ENCODE measurements at regions not wholly inside any gene's neighbourhood (a gene's known extent, or its start where the extent isn't known, plus 50 kb on each side); places are given as distances from the start of the nearest gene placed in this dataset.
A peak's percentile ranks its signal among the peaks of the same experiment; 100 is the strongest.

DNA sequence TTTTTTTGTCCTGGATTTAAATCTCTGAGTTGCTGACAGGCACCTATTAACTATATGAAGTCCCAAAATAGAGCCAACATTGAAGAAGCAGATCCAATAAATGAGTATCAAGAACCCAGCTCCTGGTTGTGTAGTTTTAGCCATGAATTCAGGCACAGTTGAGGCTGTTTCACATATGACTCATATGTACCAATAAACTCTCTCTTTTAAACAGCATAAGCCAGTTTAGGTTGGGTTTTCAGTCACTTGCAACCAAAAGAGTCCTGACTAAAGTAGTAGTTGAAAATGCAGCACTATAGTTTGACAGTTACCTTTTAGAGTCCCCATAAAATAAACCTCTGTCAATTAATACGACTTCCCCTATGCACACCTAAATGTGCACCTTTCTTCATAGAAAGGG, 389.9 kb downstream of the RPS29 start:
- peaks cover 0 to 1% (median 0%) of the 10 kb centered on the region in 3 donors for H3K9me3 Mint-ChIP-seq
- peaks cover 0 to 12% (median 4%) of the 10 kb centered on the region in 3 donors for H3K4me1 Mint-ChIP-seq
- no peak overlapping the region for H3K4me3 Mint-ChIP-seq
- H3K27ac Mint-ChIP-seq: no peak overlapping the region
- no peaks in the 10 kb centered on the region for H3K27me3 Mint-ChIP-seq
- no peaks in the 10 kb centered on the region for H3K36me3 Mint-ChIP-seq

DNA sequence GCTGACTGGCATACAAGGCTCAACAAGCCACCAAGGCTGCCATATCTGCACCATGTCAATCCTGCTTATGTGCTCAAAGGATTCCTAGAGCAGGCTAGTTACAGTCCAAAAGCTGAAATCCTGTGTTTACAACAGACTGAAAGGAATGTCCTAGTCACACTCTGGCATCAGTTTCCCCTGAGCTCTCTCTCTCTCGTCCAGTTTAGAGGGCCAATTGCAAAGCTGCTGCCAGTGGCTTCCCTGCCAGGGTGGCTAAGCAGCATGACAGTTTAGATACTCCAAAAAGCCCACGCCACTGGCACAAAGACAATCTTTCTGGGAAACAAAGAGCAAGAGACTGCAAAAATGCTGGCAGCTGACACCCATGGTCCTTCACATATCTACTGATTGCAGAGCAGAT, 392.1 kb downstream of the RPS29 start:
- Mint-ChIP-seq H3K27me3 (no peaks in the 10 kb centered on the region), H3K27ac (no peak overlapping the region), H3K4me3 (no peak overlapping the region), H3K36me3 (no peaks in the 10 kb centered on the region), H3K9me3 (peaks cover 0 to 1% (median 0%) of the 10 kb centered on the region in 3 donors), H3K4me1 (peaks cover 0 to 11% (median 4%) of the 10 kb centered on the region in 3 donors)

DNA sequence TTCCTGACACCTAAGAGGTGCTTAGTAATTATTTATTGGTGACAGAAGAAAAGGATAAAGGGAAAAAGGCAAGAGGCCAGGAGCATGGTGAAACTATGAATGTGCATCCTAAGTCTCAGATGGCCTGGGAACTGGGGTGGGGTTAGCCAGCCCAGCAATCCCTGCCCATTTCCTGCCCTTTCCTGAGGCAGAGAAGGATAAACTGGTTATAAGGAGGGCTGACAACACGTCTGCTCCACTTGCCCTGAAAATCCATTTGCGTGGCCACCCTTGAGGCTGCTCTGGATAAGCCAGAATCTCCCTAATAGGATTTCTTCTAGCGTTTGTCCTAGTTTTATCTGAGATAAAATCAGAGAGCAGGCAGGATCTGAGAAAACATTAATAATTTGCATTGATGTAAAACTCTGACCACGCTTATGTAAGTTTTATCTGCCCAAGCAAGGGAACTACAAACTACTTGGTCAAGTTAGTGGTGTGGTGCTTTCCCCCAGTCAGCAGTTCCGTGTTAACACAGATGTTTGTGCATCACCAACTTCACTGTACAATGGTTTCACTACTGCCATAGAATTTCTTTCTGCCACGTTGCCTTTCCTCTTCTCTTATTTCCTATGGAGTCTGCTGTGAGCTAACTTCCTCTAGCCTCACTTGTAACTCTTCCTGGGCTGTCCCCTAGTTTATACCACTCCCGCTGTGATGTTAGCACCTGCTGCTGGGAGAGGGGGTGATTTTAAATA, 392.7 kb downstream of the RPS29 start:
- H3K9me3 Mint-ChIP-seq: peaks cover 0 to 1% (median 0%) of the 10 kb centered on the region in 3 donors
- no peaks in the 10 kb centered on the region for H3K27me3 Mint-ChIP-seq
- H3K36me3 Mint-ChIP-seq: no peaks in the 10 kb centered on the region
- peak overlapping the region in 1 of 4 donors; percentile 10 for H3K4me3 Mint-ChIP-seq
- no peak overlapping the region for H3K27ac Mint-ChIP-seq
- H3K4me1 Mint-ChIP-seq: peaks cover 0 to 11% (median 4%) of the 10 kb centered on the region in 3 donors

- H3K27me3 Mint-ChIP-seq: peaks cover 5% of the 10 kb centered on the region
- no peak overlapping the region for H3K27ac Mint-ChIP-seq
Measured at GRCh38 chr14:49191380-49191779, 394.8 kb downstream of the RPS29 start.

GRCh38 chr14:49189375-49189774, 396.8 kb downstream of the RPS29 start:
- H3K27ac Mint-ChIP-seq: no peak overlapping the region
- no peaks in the 10 kb centered on the region for H3K36me3 Mint-ChIP-seq
- no peak overlapping the region for H3K4me3 Mint-ChIP-seq
- H3K4me1 Mint-ChIP-seq: peaks cover 0 to 10% (median 4%) of the 10 kb centered on the region in 3 donors
- H3K9me3 Mint-ChIP-seq: no peaks in the 10 kb centered on the region
- peaks cover 5% of the 10 kb centered on the region for H3K27me3 Mint-ChIP-seq

More at GRCh38 chr14:49191380-49191779, 394.8 kb downstream of the RPS29 start:
- Mint-ChIP-seq H3K9me3 (no peaks in the 10 kb centered on the region), H3K4me3 (no peak overlapping the region), H3K36me3 (no peaks in the 10 kb centered on the region), H3K4me1 (peaks cover 0 to 11% (median 4%) of the 10 kb centered on the region in 3 donors)

DNA sequence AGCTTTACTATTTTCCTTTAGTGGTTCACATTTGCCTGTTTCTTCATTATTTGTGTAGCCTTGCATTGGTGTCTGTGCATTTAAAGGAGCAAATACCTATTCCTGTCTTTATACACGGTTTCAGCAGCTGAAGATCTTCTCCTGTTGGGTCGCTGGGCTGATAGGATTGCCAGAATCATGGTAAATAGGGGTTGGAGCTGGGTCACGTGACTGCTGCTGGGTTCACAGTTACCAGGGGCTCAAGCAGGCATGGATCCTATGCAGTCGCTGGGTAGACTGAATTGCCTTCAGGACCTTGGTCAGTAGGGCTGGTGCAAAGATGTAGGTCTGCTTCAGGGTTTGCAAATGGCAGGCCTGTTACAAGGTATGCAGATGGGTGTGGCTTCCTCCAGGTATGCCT, 398.4 kb downstream of the RPS29 start:
- H3K4me3 Mint-ChIP-seq: no peak overlapping the region
- H3K27me3 Mint-ChIP-seq: peaks cover 5% of the 10 kb centered on the region
- peaks cover 0 to 1% (median 0%) of the 10 kb centered on the region in 3 donors for H3K9me3 Mint-ChIP-seq
- H3K27ac Mint-ChIP-seq: no peak overlapping the region
- no peaks in the 10 kb centered on the region for H3K36me3 Mint-ChIP-seq
- no peaks in the 10 kb centered on the region for H3K4me1 Mint-ChIP-seq

- H3K4me1 Mint-ChIP-seq: no peaks in the 10 kb centered on the region
- H3K9me3 Mint-ChIP-seq: no peaks in the 10 kb centered on the region
- H3K4me3 Mint-ChIP-seq: no peak overlapping the region
- H3K27me3 Mint-ChIP-seq: peaks cover 2% of the 10 kb centered on the region
- no peaks in the 10 kb centered on the region for H3K36me3 Mint-ChIP-seq
- no peak overlapping the region for H3K27ac Mint-ChIP-seq
Measured at GRCh38 chr14:49173765-49174373, 412.3 kb downstream of the RPS29 start.

- Mint-ChIP-seq H3K36me3 (no peaks in the 10 kb centered on the region), H3K27ac (no peak overlapping the region), H3K9me3 (no peaks in the 10 kb centered on the region), H3K27me3 (no peaks in the 10 kb centered on the region), H3K4me1 (peaks cover 5 to 8% (median 6%) of the 10 kb centered on the region in 3 donors), H3K4me3 (no peak overlapping the region)
Measured at GRCh38 chr14:49164074-49164473, 422.1 kb downstream of the RPS29 start.

- H3K27me3 Mint-ChIP-seq: no peaks in the 10 kb centered on the region
- H3K4me3 Mint-ChIP-seq: no peak overlapping the region
- no peak overlapping the region for H3K27ac Mint-ChIP-seq
- H3K4me1 Mint-ChIP-seq: peaks cover 5 to 8% (median 7%) of the 10 kb centered on the region in 3 donors
- H3K36me3 Mint-ChIP-seq: no peaks in the 10 kb centered on the region
- no peaks in the 10 kb centered on the region for H3K9me3 Mint-ChIP-seq
Measured at GRCh38 chr14:49160983-49161382, 425.2 kb downstream of the RPS29 start.

DNA sequence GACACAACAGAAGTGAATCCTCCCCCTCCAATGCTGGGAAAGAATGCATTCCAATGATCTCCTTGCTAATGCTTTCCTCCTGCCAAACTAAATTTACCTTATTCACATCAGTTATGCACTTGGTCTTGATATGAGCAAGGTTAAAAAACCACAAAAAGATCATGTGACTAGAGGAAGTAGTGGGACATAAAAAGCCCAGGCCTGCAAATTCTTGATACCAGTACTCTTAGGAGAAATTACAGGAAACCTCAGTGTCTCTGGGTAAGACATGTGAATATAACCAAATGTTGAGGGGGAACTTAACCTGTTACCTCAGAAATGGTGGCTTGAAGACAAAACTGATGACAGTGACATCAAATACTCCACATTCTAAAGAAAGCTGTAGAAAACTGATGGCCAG, 427.1 kb downstream of the RPS29 start:
- Mint-ChIP-seq H3K9me3 (no peaks in the 10 kb centered on the region), H3K4me1 (peaks cover 5 to 8% (median 7%) of the 10 kb centered on the region in 3 donors), H3K27ac (no peak overlapping the region), H3K27me3 (no peaks in the 10 kb centered on the region), H3K4me3 (no peak overlapping the region), H3K36me3 (peaks cover 1% of the 10 kb centered on the region)

DNA sequence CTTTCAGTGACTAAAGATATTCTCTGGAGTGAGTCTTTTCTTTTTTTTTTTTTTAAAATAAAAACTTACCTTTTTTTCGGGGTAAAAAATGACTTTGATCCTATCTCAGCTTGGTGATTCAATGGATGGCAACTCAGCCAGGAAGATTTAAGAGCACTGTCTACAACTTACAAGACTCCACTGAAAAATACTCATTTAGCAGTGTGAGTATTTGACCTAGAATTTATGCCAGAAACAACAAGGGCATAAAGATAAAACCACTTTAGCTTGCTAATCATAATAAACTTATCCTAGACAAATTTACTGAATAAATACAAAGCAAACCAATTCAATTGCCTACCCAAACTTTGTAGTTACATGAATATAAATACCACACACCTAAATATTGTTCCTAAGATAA, 446.6 kb downstream of the RPS29 start:
- Mint-ChIP-seq H3K27ac (no peak overlapping the region), H3K36me3 (no peaks in the 10 kb centered on the region), H3K4me1 (peaks cover 0 to 1% (median 0%) of the 10 kb centered on the region in 3 donors), H3K27me3 (no peaks in the 10 kb centered on the region), H3K9me3 (peaks cover 0 to 3% (median 2%) of the 10 kb centered on the region in 3 donors), H3K4me3 (no peak overlapping the region)

GRCh38 chr14:49134940-49135339, 451.2 kb downstream of the RPS29 start:
- Mint-ChIP-seq H3K27me3 (no peaks in the 10 kb centered on the region), H3K4me3 (no peak overlapping the region), H3K27ac (no peak overlapping the region), H3K4me1 (peaks cover 0 to 1% (median 0%) of the 10 kb centered on the region in 3 donors), H3K9me3 (peaks cover 3 to 6% (median 4%) of the 10 kb centered on the region in 3 donors), H3K36me3 (no peaks in the 10 kb centered on the region)

- H3K36me3 Mint-ChIP-seq: no peaks in the 10 kb centered on the region
- no peaks in the 10 kb centered on the region for H3K4me1 Mint-ChIP-seq
- no peak overlapping the region for H3K27ac Mint-ChIP-seq
- no peak overlapping the region for H3K4me3 Mint-ChIP-seq
- H3K9me3 Mint-ChIP-seq: peaks cover 0 to 7% (median 0%) of the 10 kb centered on the region in 3 donors
- H3K27me3 Mint-ChIP-seq: no peaks in the 10 kb centered on the region
Measured at GRCh38 chr14:49121246-49121645, 464.9 kb downstream of the RPS29 start.

DNA sequence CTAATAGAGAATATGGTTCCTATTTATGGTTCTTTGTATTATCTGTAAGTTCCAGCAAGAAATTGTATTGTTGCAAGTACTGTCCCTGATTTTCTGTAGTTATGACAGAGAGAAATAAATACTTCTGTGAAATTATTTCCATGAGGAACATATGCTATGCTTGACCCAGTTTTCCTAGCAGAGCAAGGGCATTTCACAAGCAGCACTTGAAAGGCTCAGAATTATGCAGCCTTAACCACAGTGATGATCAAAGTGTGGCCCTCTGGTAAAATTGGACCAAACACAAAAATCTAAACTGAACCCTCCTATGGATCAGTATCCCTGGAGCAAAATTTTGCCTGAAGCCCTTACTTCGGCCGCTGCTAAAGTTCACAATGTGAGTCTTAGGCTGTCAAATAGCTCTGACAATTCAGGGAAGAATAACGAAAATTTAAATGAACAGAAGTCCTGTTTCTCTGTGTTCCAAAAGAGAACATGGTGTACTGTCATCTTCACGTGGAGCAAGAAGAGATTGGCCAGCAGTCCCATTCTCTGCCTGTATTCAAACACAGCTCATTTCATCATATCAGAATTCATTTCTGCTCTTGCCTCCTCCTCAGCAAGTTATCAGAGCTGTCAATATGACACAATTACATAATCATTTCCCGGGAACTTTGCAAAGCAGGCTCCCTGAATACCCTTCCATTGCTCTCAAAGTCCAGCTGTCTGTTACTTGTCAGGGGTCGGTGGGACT, 471.9 kb downstream of the RPS29 start:
- H3K27me3 Mint-ChIP-seq: peaks cover 2% of the 10 kb centered on the region
- no peak overlapping the region for H3K4me3 Mint-ChIP-seq
- H3K27ac Mint-ChIP-seq: no peak overlapping the region
- peaks cover 6 to 8% (median 7%) of the 10 kb centered on the region in 3 donors for H3K4me1 Mint-ChIP-seq
- peaks cover 0 to 5% (median 0%) of the 10 kb centered on the region in 3 donors for H3K9me3 Mint-ChIP-seq
- H3K36me3 Mint-ChIP-seq: no peaks in the 10 kb centered on the region

Measured in IgD-negative memory B cell (primary cell).